HepG2 (cell line): ENCODE measurements at regions not wholly inside any gene's neighbourhood (a gene's known extent, or its start where the extent isn't known, plus 50 kb on each side); places are given as distances from the start of the nearest gene placed in this dataset.

Experiments used
- CTCF ChIP-seq: sonication (generic); formaldehyde crosslinking; IDR thresholded peaks from 2 replicates; pipeline ENCODE4 v1.5.0; 2020; ENCODE audit warnings: mild to moderate bottlenecking, missing genetic modification reagents, moderate library complexity
- HMGA1 ChIP-seq: sonication (generic); formaldehyde crosslinking; conservative IDR thresholded peaks from 2 replicates; pipeline ENCODE4 v1.4.0; 2020; ENCODE audit warnings: missing genetic modification reagents
- NR2F6 ChIP-seq, 2 experiments: IDR thresholded peaks; 2 replicates each; pipeline ENCODE4 v1.6.1; 2016; ENCODE audit warnings: antibody characterized with exemption in 1 of 2, mild to moderate bottlenecking in 1 of 2
- PATZ1 ChIP-seq: sonication (generic); formaldehyde crosslinking; IDR thresholded peaks from 2 replicates; pipeline ENCODE4 v1.4.0; 2020; ENCODE audit warnings: missing genetic modification reagents
- RAD21 ChIP-seq: fragments of 450-650 bp; formaldehyde crosslinking; IDR thresholded peaks from 2 replicates; pipeline ENCODE4 v1.5.0; 2020; ENCODE audit warnings: mild to moderate bottlenecking
- REPIN1 ChIP-seq: sonication (generic); formaldehyde crosslinking; IDR thresholded peaks from 2 replicates; pipeline ENCODE4 v1.8.0; 2022; ENCODE audit warnings: missing genetic modification reagents, low read depth, mild to moderate bottlenecking, borderline replicate concordance
- SMAD3 ChIP-seq: sonication (generic); formaldehyde crosslinking; IDR thresholded peaks from 2 replicates; pipeline ENCODE4 v1.4.0; 2020; ENCODE audit warnings: missing genetic modification reagents
- ZFX ChIP-seq: sonication (generic); formaldehyde crosslinking; IDR thresholded peaks from 2 replicates; pipeline ENCODE4 v1.4.0; 2020; ENCODE audit warnings: mild to moderate bottlenecking, low read depth, missing genetic modification reagents, moderate library complexity
- ZNF101 ChIP-seq: sonication (generic); formaldehyde crosslinking; IDR thresholded peaks from 2 replicates; pipeline ENCODE4 v1.4.0; 2020; ENCODE audit warnings: mild to moderate bottlenecking, low read depth, missing genetic modification reagents, borderline replicate concordance
- ZNF589 ChIP-seq: sonication (generic); formaldehyde crosslinking; conservative IDR thresholded peaks from 2 replicates; pipeline ENCODE4 v1.8.0; 2022; ENCODE audit warnings: mild to moderate bottlenecking, moderate library complexity, missing genetic modification reagents

GRCh38 chr16:8452941-8453340 is 137.4 kb downstream of the TMEM114 start:
- no peak for TF ChIP-seq RAD21 (CRISPR knock-in tag)
- TF ChIP-seq CTCF, result no peak
- TF ChIP-seq REPIN1, result no peak
- no peak for TF ChIP-seq ZFX (CRISPR knock-in tag)
- TF ChIP-seq PATZ1, result no peak
- no peak for TF ChIP-seq ZNF589 (CRISPR knock-in tag)
- TF ChIP-seq HMGA1 (CRISPR knock-in tag), result no peak
- TF ChIP-seq SMAD3 (CRISPR knock-in tag), result no peak
- no peak for TF ChIP-seq ZNF101
- TF ChIP-seq NR2F6 (IDR thresholded peaks at IDR 0.05), result no peak
- no peak for TF ChIP-seq NR2F6 (CRISPR knock-in tag; IDR thresholded peaks at IDR 0.05)
